Cardiac muscle cell (in vitro differentiated cells and primary cell): ENCODE measurements at regions not wholly inside any gene's neighbourhood (a gene's known extent, or its start where the extent isn't known, plus 50 kb on each side); places are given as distances from the start of the nearest gene placed in this dataset.

Experiments
- DNase-seq, 2 donors: peaks; one replicate each; pipeline versions ENCODE4 v3.0.0 to v3.0.0-alpha.2; 2010 to 2017; ENCODE audit warnings: low read depth in 1 of 2, low spot score in 1 of 2
- H3K27ac ChIP-seq: fragments of 200-600 bp; sonication (generic); 2 replicates; pipeline ENCODE4 v1.5.1; 2016
- H3K27me3 ChIP-seq: fragments of 200-600 bp; sonication (generic); 2 replicates; pipeline ENCODE4 v1.6.0; 2016; ENCODE audit warnings: control low read depth
- H3K36me3 ChIP-seq: fragments of 200-600 bp; sonication (generic); 2 replicates; pipeline ENCODE4 v1.5.1; 2016; ENCODE audit warnings: control low read depth
- H3K4me1 ChIP-seq: fragments of 200-600 bp; sonication (generic); 2 replicates; pipeline ENCODE4 v1.8.1; 2017; ENCODE audit warnings: low read depth, mild to moderate bottlenecking, mixed run types
- H3K4me3 ChIP-seq: fragments of 200-600 bp; sonication (generic); 2 replicates; pipeline ENCODE4 v1.5.1; 2016; ENCODE audit warnings: mild to moderate bottlenecking
- H3K9me3 ChIP-seq: fragments of 200-600 bp; sonication (generic); 2 replicates; pipeline ENCODE4 v1.5.1; 2017; ENCODE audit warnings: low read depth, mild to moderate bottlenecking, control low read depth
- TF ChIP-seq, protein P1 (sequence below): IDR thresholded peaks from 2 replicates; pipeline ENCODE4 v1.5.1; 2012; ENCODE audit warnings: low read depth, mild to moderate bottlenecking, low read length

DNA sequence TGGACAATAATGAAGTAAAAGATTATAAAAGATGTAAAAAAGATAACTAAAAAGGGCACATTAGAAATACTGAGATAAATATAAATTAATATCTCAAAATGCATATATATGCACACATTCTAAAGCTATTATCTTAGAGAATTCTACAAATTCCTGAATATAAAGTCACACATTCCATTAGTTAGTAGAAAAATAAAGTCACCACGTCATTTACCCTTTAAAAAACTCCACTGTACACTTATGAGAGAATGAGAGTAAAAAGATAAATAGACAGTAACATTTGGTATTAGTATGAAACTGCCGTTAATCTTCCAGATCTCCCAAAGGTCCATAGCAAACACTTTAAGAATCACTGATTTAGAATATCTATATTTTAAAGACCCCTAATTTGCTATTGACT is 67.2 kb upstream of the IL15 start:
- no peaks in the 10 kb centered on the region for H3K36me3 ChIP-seq
- peak in 1 of 2 donors; percentile 37 for DNase-seq
- TF ChIP-seq, protein P1, sequence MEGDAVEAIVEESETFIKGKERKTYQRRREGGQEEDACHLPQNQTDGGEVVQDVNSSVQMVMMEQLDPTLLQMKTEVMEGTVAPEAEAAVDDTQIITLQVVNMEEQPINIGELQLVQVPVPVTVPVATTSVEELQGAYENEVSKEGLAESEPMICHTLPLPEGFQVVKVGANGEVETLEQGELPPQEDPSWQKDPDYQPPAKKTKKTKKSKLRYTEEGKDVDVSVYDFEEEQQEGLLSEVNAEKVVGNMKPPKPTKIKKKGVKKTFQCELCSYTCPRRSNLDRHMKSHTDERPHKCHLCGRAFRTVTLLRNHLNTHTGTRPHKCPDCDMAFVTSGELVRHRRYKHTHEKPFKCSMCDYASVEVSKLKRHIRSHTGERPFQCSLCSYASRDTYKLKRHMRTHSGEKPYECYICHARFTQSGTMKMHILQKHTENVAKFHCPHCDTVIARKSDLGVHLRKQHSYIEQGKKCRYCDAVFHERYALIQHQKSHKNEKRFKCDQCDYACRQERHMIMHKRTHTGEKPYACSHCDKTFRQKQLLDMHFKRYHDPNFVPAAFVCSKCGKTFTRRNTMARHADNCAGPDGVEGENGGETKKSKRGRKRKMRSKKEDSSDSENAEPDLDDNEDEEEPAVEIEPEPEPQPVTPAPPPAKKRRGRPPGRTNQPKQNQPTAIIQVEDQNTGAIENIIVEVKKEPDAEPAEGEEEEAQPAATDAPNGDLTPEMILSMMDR = no peak
- no peak overlapping the region for H3K27ac ChIP-seq
- H3K4me1 ChIP-seq = no peaks in the 10 kb centered on the region
- no peak overlapping the region for H3K4me3 ChIP-seq
- H3K27me3 ChIP-seq = no peaks in the 10 kb centered on the region
- no peaks in the 10 kb centered on the region for H3K9me3 ChIP-seq

DNA sequence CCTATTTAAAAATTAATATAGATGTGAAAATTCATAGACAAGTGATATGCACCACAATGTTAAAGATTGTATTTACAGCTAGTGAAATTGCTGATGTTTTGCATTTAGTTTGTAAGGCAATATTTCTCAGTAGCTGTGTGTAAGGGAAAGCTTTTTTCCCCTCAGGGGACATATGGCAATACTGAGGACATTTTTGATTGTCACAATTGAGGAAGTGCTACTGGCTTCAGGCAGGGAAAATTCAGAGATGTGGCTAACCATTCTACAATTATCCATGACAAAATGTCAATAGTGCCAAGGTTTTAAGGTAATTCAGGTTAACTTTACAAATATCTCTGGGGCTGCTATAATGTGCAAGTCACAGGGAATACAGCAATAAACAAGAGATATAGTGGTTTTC is 66.1 kb upstream of the IL15 start:
- Histone ChIP-seq H3K4me1 (no peaks in the 10 kb centered on the region), H3K36me3 (no peaks in the 10 kb centered on the region), H3K4me3 (no peak overlapping the region), H3K27ac (no peak overlapping the region), H3K9me3 (no peaks in the 10 kb centered on the region), H3K27me3 (no peaks in the 10 kb centered on the region)
- TF ChIP-seq, protein P1 = no peak
- DNase-seq = no peak

DNA sequence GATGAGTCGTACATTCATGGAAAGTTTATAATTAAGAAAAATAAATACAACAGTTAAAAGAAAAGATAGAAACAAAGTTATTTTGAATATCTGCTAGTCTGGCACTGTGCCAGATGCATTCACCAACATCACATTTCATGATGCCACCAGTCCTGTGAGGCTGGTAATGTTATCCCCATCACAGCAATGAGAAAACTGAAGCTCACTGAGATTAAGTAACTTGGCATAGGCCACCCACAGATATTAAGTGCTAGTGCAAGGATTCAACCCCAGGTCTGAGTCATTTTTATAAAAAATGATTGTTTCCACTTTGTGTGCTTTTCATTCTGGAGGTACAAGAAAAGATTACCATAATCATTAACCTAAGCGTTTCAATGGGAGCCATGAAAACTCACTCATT is 65.0 kb upstream of the IL15 start:
- H3K9me3 ChIP-seq = no peaks in the 10 kb centered on the region
- H3K4me1 ChIP-seq = no peaks in the 10 kb centered on the region
- H3K27ac ChIP-seq = no peak overlapping the region
- peak in 1 of 2 donors; percentile 31 for DNase-seq
- H3K36me3 ChIP-seq = no peaks in the 10 kb centered on the region
- no peak overlapping the region for H3K4me3 ChIP-seq
- no peaks in the 10 kb centered on the region for H3K27me3 ChIP-seq
- TF ChIP-seq, protein P1 = no peak

DNA sequence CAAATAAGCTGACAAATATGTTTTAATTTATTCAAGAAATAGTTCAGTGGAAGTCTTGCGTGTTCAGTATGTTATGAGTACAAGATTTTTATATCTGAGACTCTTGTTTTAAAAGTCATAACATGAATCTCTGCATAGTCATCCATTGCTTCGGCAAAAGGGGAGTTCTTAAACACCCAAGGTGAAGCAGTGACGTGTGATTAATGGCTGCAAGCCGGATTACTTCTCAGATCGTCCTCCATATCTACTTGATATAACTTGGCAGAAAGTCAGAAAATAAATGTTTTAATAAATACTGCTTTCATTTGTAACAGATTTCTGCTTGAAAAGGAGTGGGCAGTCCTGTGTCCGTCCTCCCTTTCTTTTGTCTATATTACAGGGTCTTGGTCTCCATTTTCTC is 64.6 kb upstream of the IL15 start:
- Histone ChIP-seq H3K9me3 (no peaks in the 10 kb centered on the region), H3K36me3 (no peaks in the 10 kb centered on the region), H3K4me3 (no peak overlapping the region), H3K27me3 (no peaks in the 10 kb centered on the region), H3K4me1 (no peaks in the 10 kb centered on the region), H3K27ac (no peak overlapping the region)
- TF ChIP-seq, protein P1 = no peak
- no peak for DNase-seq

DNA sequence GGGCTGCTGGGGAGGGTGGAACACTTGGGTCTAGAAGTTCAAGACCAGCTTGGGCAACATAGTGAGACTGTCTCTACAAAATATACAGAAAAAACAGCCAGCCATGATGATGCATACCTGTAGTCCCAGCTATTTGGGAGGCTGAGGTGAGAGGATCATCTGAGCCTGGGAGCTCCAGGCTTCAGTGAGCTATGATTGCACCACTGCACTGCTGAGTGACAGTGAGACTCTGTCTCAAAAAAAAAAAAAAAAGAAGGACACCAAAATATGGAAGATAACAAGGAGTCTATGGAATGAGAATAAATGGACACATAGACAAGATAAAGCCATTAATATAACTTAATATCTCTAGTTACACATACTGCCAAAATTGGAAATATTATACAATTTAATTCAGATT is 62.7 kb upstream of the IL15 start:
- H3K9me3 ChIP-seq = no peaks in the 10 kb centered on the region
- TF ChIP-seq, protein P1 = no peak
- DNase-seq = no peak
- H3K27me3 ChIP-seq = no peaks in the 10 kb centered on the region
- no peaks in the 10 kb centered on the region for H3K36me3 ChIP-seq
- H3K4me3 ChIP-seq = no peak overlapping the region
- no peak overlapping the region for H3K27ac ChIP-seq
- no peaks in the 10 kb centered on the region for H3K4me1 ChIP-seq

DNA sequence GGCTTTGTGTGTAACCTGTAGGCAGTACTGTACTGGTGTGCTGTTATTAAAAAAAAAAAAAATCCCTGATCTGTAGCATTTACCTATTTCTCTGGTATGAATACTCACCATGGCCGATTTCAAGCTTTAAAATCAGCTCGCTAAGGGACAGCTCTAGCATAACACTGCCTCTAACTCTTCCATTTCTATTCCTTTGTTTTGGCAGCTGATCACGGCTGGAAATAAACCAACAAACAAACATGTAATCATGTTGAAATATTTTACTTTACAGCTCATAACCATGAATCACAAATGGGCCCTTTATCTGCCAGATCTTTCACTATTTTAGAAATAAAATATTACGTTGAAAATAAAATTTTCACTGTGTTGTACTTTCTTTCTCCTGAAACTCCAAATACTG is 60.5 kb upstream of the IL15 start:
- Histone ChIP-seq H3K4me1 (no peaks in the 10 kb centered on the region), H3K36me3 (no peaks in the 10 kb centered on the region), H3K4me3 (no peak overlapping the region), H3K27ac (no peak overlapping the region), H3K27me3 (no peaks in the 10 kb centered on the region), H3K9me3 (no peaks in the 10 kb centered on the region)
- no peak for DNase-seq
- TF ChIP-seq, protein P1 = no peak
